Non-pigmented ciliary epithelial cell (primary cell): ENCODE measurements at regions not wholly inside any gene's neighbourhood (a gene's known extent, or its start where the extent isn't known, plus 50 kb on each side); places are given as distances from the start of the nearest gene placed in this dataset.

ENCODE experiments used
- DNase-seq: peaks from one replicate; pipeline ENCODE4 v3.0.0-alpha.2; 2010; ENCODE audit warnings: low read depth

GRCh38 chr10:47230957-47231356 is 69.0 kb upstream of the GDF10 start:
- no peak for DNase-seq

DNA sequence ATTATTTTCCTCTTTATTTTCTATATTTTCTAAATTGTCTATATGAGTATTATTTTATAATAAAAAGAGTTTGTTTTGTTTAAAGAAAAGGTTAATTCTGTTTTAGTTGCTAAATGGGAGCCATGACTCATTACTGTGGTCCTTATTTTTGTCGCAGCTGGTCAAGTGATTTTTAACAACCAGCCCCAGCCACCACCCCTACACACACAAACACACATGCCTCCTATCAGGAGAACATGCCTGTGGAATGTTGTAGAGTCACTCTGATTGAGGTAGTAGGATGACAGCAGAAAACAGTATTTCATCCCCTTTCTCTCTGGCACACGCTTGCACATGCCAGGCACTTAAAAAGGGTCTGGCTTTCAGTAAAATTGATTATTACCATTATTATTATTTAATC is 68.6 kb upstream of the GDF10 start:
- DNase-seq, result no peak

DNA sequence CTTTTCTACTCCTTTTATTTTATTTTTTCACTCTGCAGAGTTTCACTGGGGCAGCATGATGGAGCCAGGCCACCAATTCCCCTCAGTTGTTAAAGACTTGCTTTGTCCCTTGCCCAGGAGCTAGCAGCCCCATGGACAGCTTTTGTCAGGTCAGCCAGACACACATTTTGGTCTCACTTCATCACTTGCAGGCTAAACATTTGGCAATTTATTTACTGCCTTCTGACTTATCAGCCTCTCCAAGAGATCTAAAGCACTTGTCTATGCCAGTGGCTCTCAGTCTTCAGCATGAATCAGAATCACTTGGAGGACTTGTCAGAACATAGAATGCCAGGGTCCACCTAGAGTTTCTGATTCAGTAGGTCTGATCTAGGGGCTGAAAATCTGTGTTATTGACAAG is 66.4 kb upstream of the GDF10 start:
- no peak for DNase-seq

DNA sequence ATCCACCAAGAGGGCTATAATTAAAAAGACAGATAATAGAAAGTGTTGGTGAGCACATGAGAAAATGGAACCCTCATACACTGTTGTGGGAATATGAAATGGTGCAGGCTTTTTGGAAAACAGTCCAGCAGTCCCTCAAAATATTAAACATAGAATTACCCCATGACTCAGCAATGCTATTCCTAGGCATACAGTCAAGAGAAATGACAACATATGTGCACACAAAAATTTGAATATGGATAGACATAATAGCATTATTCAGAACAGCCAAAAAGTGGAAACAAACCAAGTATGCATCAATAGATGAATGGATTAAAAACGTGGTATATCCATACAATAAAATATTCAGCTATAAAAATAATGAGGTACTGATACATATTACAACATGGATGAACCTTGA is 64.5 kb upstream of the GDF10 start:
- DNase-seq, result no peak

GRCh38 chr10:47237316-47238260 is 62.4 kb upstream of the GDF10 start:
- DNase-seq, result no peak

GRCh38 chr10:47238331-47239095 is 61.5 kb upstream of the GDF10 start:
- DNase-seq, result no peak

GRCh38 chr10:47239211-47239610 is 60.8 kb upstream of the GDF10 start:
- no peak for DNase-seq

- DNase-seq, result no peak
Measured at GRCh38 chr10:47240173-47240572, 59.8 kb upstream of the GDF10 start.

DNA sequence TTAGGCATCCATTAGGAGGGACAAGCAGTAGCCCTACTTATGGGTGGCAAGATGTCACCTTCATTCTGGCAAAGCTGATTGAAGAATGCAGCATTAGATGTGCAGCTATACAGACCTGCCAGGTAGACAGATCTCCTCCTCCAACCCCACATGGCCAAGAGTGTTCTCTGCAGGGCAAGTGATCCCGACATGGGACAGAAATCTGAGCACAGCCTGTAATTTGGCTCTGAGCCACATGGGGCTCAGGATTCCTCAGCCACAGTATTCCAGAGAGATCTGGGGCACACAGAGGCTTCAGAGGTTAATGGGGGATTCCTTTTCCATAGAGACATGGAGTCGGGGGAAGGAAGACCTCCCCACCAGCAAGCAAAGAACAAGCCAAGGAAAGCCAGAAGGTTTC is 58.7 kb upstream of the GDF10 start:
- no peak for DNase-seq

GRCh38 chr10:47241946-47242867 is 57.8 kb upstream of the GDF10 start:
- DNase-seq, result no peak

GRCh38 chr10:47243356-47243755 is 56.6 kb upstream of the GDF10 start:
- no peak for DNase-seq

DNA sequence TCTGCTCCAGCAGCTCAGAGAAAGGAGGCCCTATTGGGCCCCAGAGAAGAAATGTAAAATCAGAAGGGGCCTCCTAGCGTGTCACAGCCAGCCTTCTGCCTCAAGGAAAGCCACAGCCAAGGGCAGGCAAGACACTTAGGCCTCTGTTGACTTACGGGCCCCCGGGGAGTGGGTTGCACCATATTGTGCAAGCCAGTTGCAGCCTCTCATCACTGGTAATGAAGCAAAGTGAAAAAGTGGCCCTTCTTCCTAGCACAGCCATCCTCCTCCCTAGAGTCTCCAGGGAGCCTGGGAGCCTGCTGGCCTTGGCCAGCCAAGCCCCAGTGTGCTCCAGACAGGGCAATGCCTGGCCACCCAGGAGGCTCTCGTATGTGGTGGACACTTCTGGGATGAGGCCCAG is 56.2 kb upstream of the GDF10 start:
- DNase-seq, result no peak

GRCh38 chr10:47244560-47245500 is 55.2 kb upstream of the GDF10 start:
- no peak for DNase-seq

DNA sequence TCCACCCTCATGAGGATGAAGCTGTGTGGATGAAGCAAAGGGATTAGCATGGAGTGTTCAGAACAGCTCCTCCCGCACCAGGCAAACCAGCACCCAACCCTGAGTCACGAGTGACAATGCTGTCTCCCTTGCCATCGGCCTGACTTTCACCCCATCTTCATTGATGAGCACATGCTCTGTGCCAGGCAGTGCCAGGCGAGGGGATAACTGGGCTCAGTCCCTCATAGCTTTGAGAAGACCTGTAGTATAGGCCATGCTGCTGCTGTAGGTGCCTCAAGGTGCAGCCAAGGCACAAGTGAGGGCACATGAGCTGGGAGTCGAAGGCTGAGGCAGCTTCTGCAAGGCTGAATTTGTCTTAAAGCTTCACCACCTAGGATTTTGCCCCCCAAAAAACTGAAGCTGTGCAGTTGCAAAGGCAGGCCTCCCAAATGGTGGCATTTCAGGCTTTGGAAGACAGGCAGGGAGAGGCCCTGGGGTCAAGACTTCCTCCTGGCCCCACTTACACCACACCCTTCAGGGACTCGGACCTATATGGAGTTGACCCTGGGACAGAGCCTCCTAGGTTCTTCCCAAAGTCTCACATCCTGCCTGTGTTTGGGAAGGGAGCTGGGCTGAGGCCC is 54.2 kb upstream of the GDF10 start:
- no peak for DNase-seq

DNA sequence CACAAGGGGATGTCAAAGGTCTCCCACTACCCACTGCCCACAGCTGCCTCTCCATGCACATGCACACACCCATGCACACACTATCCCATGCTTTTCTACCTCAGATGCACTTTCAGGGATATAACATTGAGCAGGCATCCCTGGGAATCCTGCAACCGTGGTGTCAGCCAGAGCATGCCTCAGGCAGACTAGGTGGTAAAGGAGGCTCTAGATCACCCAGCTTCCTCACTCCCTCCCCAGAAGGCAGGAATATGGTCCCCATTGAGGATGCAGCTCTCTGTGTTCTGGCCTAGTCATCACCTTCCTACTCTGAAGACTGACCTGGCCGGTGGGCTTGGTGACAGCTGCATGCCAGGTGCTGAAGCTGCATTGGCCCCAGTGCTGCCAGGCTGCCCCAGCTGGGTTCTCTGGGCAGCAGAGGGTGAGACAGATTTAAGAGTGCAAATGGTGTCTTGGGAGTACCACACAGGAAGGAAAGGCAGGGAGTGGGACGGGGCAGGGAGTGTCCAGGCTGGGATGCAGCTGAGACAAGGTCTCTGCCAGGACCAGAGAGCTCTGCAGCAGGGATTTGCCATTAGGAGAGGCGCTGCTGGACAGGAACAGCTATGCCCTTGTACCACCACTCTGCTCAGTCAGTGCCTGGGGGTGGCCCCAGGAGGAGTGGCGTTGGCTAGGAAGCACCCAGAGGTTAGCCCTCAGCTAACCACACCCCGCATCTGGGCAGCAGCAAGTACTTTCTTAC is 53.4 kb upstream of the GDF10 start:
- no peak for DNase-seq

DNA sequence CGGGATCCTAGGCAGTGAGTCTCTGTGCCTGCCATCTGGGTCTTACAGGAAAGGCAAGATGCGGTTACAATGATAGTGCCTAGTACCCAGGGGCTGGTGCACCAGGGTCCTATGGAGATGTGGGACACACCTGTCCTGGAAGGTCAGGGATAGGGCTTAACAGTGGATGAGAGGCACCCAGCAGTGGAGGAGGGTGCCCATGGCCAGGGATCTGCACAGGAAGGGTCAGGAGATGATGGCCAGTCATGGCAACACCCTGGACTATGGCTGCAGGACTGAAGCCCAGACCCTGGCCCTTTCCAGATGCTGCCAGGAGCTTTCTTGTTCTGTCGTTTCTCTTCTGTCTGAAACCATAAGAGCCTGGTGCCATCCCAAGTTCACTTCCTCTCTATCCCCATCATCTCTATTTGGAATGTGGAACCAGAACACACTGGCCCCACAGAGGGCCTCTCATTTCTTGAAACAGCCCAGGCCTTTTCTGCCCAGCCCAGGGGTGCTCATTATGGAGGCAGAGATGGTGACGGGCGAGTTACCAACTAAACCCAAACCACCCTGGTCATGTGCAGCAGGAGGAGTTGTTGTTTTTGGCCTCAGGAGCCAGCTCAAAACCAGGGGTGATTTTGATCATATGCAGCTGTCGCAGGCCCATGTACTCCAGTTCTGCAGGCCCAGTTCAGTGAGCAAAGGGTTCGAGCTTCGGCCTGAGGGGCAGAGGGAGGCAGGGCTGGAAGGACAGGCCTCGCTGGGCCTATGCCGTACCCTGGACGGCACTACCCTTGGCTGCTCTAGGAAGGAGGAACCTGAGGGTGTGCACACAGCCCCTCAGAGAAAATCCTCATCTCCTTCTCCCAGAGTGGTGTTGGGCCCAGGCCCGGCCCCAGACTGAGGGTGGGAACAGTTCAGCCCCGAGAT is 52.6 kb upstream of the GDF10 start:
- DNase-seq, result no peak

GRCh38 chr10:47248386-47249090 is 51.5 kb upstream of the GDF10 start:
- no peak for DNase-seq

DNA sequence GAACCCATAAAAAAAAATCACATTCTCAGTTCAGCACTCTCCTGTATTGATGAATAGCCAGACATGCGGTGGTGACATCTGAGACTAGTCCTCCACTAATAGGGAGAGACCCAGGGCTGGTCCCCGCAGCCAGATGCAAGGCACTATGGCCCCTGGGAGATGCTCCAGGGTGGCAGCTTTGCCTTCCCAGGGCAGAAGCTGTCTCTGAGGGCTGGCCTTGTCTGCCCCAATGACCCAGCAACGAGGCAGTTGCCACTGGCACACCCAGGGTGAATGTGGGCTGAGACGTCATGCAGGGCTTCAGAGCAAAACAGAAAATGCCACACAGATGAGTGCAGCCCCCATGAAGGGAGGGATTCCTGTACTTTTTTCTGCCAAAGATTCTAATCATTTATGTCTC is 50.1 kb upstream of the GDF10 start:
- DNase-seq, result no peak
